SH-SY5Y (cell line): ENCODE measurements at regions not wholly inside any gene's neighbourhood (a gene's known extent, or its start where the extent isn't known, plus 50 kb on each side); places are given as distances from the start of the nearest gene placed in this dataset.

Experiments used
- GATA2 ChIP-seq: IDR thresholded peaks from 2 replicates; pipeline ENCODE4 v1.6.1; 2011; ENCODE audit warnings: mild to moderate bottlenecking, low read depth, low read length
- GATA3 ChIP-seq: IDR thresholded peaks from 2 replicates; pipeline ENCODE4 v1.6.1; 2011; ENCODE audit warnings: low read depth, mild to moderate bottlenecking, low read length, moderate library complexity

GRCh38 chr12:3336606-3337311 is 154.2 kb upstream of the PRMT8 start:
- TF ChIP-seq GATA3, result no peak
- TF ChIP-seq GATA2, result no peak

DNA sequence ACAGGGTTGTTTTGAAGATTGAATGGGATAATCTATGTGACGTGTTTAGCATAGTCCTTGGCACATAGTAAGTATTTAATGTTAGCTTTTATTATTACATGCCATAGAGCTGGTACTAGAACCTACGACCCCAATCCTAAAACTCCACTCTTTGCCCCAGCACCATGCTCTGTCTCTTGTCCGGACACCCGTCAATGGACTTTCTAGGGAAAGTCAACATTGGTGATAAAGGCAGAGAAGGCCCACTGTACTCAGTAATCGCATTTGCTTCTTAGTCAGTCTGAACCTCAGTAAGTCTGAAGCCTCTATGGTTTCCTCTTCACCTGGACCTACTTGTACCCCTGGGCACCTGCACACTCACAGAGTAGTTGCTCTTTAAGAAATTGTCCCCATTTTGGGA is 153.1 kb upstream of the PRMT8 start:
- TF ChIP-seq GATA2, result no peak
- TF ChIP-seq GATA3, result no peak

GRCh38 chr12:3339221-3339620 is 151.8 kb upstream of the PRMT8 start:
- no peak for TF ChIP-seq GATA2

GRCh38 chr12:3341594-3341993 is 149.4 kb upstream of the PRMT8 start:
- TF ChIP-seq GATA3 (no peak), GATA2 (no peak)

GRCh38 chr12:3342051-3342450 is 149.0 kb upstream of the PRMT8 start:
- TF ChIP-seq GATA3 (no peak), GATA2 (no peak)

GRCh38 chr12:3348055-3348454 is 142.9 kb upstream of the PRMT8 start:
- TF ChIP-seq GATA3 (no peak), GATA2 (no peak)

GRCh38 chr12:3350432-3350831 is 140.6 kb upstream of the PRMT8 start:
- TF ChIP-seq GATA2, result no peak

DNA sequence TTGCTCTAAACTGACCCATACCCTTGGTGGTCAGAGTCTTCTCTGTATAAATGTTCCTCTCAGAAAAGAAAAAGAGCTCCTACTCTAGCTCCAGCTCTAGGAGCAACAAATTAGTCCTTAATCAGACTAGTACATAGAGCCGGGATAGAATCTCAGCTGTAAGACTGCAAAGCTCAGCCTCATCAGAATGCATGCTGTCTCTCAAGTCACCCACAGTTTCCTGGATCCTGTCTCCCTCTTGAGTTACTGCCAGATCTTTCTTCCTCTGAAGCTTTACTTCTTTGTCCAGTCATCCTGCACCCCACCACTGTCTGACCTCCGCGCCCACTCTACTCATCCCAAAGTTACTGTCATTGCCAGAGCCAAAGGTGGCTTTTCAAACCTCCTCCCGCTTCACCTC is 139.3 kb upstream of the PRMT8 start:
- no peak for TF ChIP-seq GATA2
- TF ChIP-seq GATA3, result no peak

- TF ChIP-seq GATA2 (no peak), GATA3 (no peak)
Observed at GRCh38 chr12:3352230-3352629, 138.8 kb upstream of the PRMT8 start.

GRCh38 chr12:3353621-3354020 is 137.4 kb upstream of the PRMT8 start:
- TF ChIP-seq GATA2, result no peak
- no peak for TF ChIP-seq GATA3

DNA sequence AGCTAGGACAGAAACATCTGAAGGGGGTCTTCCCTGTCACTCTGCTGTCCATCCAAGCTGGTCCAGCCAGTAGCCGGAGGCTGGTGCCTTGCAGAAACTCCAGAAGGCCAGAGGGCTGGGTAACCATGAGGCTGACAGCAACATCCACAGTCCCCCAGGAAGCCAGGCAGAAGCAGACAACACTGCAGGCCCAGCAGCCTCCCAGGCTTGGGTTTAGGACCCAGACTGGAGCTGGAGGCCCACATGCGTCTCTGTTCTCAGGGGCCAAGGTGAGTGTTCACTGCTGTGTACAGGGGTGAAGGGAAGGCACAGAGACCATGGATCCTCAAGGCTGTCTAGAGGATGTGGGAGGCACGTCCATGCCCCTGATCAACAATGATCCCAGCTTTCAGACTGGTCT is 136.4 kb upstream of the PRMT8 start:
- TF ChIP-seq GATA3, result no peak
- TF ChIP-seq GATA2, result no peak

- TF ChIP-seq GATA2, result no peak
- no peak for TF ChIP-seq GATA3
Observed at GRCh38 chr12:3355378-3355900, 135.6 kb upstream of the PRMT8 start.

GRCh38 chr12:3357950-3358525 is 133.0 kb upstream of the PRMT8 start:
- TF ChIP-seq GATA3 (no peak), GATA2 (no peak)

DNA sequence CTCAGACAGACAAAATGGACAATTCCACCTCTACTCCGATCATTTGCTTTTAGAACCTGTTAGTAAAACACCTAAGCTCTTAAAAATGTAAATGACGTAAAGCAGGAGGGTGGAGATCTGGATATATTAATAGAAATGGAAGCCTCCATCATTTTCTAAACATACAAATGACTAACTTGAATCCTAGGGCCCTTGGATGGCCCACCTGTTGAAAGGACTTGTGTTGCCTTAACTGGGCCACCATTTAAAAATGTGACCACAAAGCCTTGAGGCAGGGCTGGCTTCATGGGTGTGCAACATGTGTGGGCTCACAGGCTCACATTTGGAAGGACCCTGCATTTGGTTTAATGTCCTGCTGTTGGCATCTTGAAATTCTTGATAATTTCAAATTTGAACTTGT is 131.5 kb upstream of the PRMT8 start:
- TF ChIP-seq GATA2 (no peak), GATA3 (no peak)

- no peak for TF ChIP-seq GATA3
- TF ChIP-seq GATA2, result no peak
Observed at GRCh38 chr12:3361146-3361545, 129.9 kb upstream of the PRMT8 start.
